Neural progenitor cell (in vitro differentiated cells): ENCODE measurements at regions not wholly inside any gene's neighbourhood (a gene's known extent, or its start where the extent isn't known, plus 50 kb on each side); places are given as distances from the start of the nearest gene placed in this dataset.
A peak's percentile ranks its signal among the peaks of the same experiment; 100 is the strongest.

Source experiments
- DNase-seq: peaks from one replicate; pipeline ENCODE4 v3.0.0-alpha.2; 2016; ENCODE audit warnings: low spot score
- H2AFZ ChIP-seq: fragments of 200-600 bp; sonication (generic); replicated peaks from 2 replicates; pipeline ENCODE4 v1.6.1; 2016; ENCODE audit warnings: antibody characterized with exemption
- H3F3A ChIP-seq: fragments of 200-600 bp; sonication (generic); 2 replicates; pipeline ENCODE4 v1.6.1; 2016; ENCODE audit warnings: antibody characterized with exemption, low read depth
- H3K27ac ChIP-seq: fragments of 200-600 bp; sonication (generic); 2 replicates; pipeline ENCODE4 v1.5.1; 2016; ENCODE audit warnings: mild to moderate bottlenecking
- H3K27me3 ChIP-seq: fragments of 200-600 bp; sonication (generic); 2 replicates; pipeline ENCODE4 v1.6.1; 2016; ENCODE audit warnings: mild to moderate bottlenecking, moderate library complexity
- H3K36me3 ChIP-seq: fragments of 200-600 bp; sonication (generic); 2 replicates; pipeline ENCODE4 v1.5.1; 2016
- H3K4me1 ChIP-seq: fragments of 200-600 bp; sonication (generic); 2 replicates; pipeline ENCODE4 v1.6.1; 2016; ENCODE audit warnings: mixed run types
- H3K4me2 ChIP-seq: fragments of 200-600 bp; sonication (generic); 2 replicates; pipeline ENCODE4 v1.6.1; 2016
- H3K4me3 ChIP-seq: fragments of 200-600 bp; sonication (generic); 2 replicates; pipeline ENCODE4 v1.5.1; 2016
- H3K79me2 ChIP-seq: fragments of 200-600 bp; sonication (generic); 2 replicates; pipeline ENCODE4 v1.6.1; 2016; ENCODE audit warnings: low read depth
- H3K9ac ChIP-seq: fragments of 200-600 bp; sonication (generic); 2 replicates; pipeline ENCODE4 v1.6.1; 2016
- H3K9me3 ChIP-seq: fragments of 200-600 bp; sonication (generic); 2 replicates; pipeline ENCODE4 v1.5.1; 2016; ENCODE audit warnings: low read depth
- H4K20me1 ChIP-seq: fragments of 200-600 bp; sonication (generic); 2 replicates; pipeline ENCODE4 v1.6.1; 2016; ENCODE audit warnings: low read depth
- H3K27ac Mint-ChIP-seq: 3 replicates; pipeline ENCODE4 v1.8.0; 2021; ENCODE audit warnings: mixed read lengths
- H3K27me3 Mint-ChIP-seq: 2 replicates; pipeline ENCODE4 v1.8.0; 2022; ENCODE audit warnings: low read depth, mild to moderate bottlenecking, inconsistent platforms, moderate library complexity, mixed read lengths; ENCODE audit not compliant: insufficient read depth
- H3K36me3 Mint-ChIP-seq: 3 replicates; pipeline ENCODE4 v1.8.0; 2021; ENCODE audit warnings: mixed read lengths
- H3K4me1 Mint-ChIP-seq: 3 replicates; pipeline ENCODE4 v1.8.0; 2021; ENCODE audit warnings: mixed read lengths
- H3K4me3 Mint-ChIP-seq: 3 replicates; pipeline ENCODE4 v1.8.0; 2021; ENCODE audit warnings: mild to moderate bottlenecking, moderate library complexity, mixed read lengths
- H3K9me3 Mint-ChIP-seq: 3 replicates; pipeline ENCODE4 v1.8.0; 2020; ENCODE audit warnings: mixed read lengths
- CTCF ChIP-seq: fragments of 200-600 bp; sonication (generic); IDR thresholded peaks from 2 replicates; pipeline ENCODE4 v1.5.1; 2017; ENCODE audit warnings: antibody characterized with exemption, mild to moderate bottlenecking
- EZH2 ChIP-seq: fragments of 200-600 bp; sonication (generic); IDR thresholded peaks from 2 replicates; pipeline ENCODE4 v1.6.1; 2017; ENCODE audit warnings: antibody characterized with exemption, mild to moderate bottlenecking, moderate library complexity
- EZH2phosphoT487 ChIP-seq: fragments of 200-600 bp; sonication (generic); IDR thresholded peaks from 2 replicates; pipeline ENCODE4 v1.6.1; 2017; ENCODE audit warnings: antibody characterized with exemption

GRCh38 chr3:176321099-176321498, 876.2 kb downstream of the TBL1XR1 start:
- Histone ChIP-seq H4K20me1 (no peaks in the 10 kb centered on the region), H3K79me2 (peaks cover 16% of the 10 kb centered on the region), H2AFZ (peak overlapping the region; percentile 46), H3K36me3 (no peaks in the 10 kb centered on the region), H3K4me1 (no peaks in the 10 kb centered on the region), H3K4me2 (no peak overlapping the region), H3K9ac (no peak overlapping the region), H3K27ac (no peak overlapping the region), H3K27me3 (peaks cover 20% of the 10 kb centered on the region), H3K9me3 (no peaks in the 10 kb centered on the region), H3K4me3 (no peak overlapping the region), H3F3A (no peaks in the 10 kb centered on the region)
- Mint-ChIP-seq H3K4me3 (no peak overlapping the region), H3K36me3 (no peaks in the 10 kb centered on the region), H3K9me3 (peaks cover 8% of the 10 kb centered on the region), H3K4me1 (no peaks in the 10 kb centered on the region), H3K27ac (no peak overlapping the region), H3K27me3 (peaks cover 1% of the 10 kb centered on the region)
- no peak for TF ChIP-seq EZH2phosphoT487
- TF ChIP-seq EZH2: no peak
- no peak for DNase-seq

GRCh38 chr3:176313426-176313825, 883.9 kb downstream of the TBL1XR1 start:
- Histone ChIP-seq H3K36me3 (no peaks in the 10 kb centered on the region), H3K4me1 (no peaks in the 10 kb centered on the region), H3K4me3 (no peak overlapping the region), H2AFZ (no peak overlapping the region), H3K27me3 (no peaks in the 10 kb centered on the region), H3K27ac (no peak overlapping the region), H3K4me2 (no peak overlapping the region), H4K20me1 (no peaks in the 10 kb centered on the region), H3F3A (no peaks in the 10 kb centered on the region), H3K9me3 (no peaks in the 10 kb centered on the region), H3K79me2 (no peaks in the 10 kb centered on the region), H3K9ac (no peak overlapping the region)
- Mint-ChIP-seq H3K27ac (no peak overlapping the region), H3K27me3 (no peaks in the 10 kb centered on the region), H3K36me3 (no peaks in the 10 kb centered on the region), H3K9me3 (no peaks in the 10 kb centered on the region), H3K4me3 (no peak overlapping the region), H3K4me1 (peaks cover 3% of the 10 kb centered on the region)
- DNase-seq: no peak
- TF ChIP-seq CTCF: no peak
- TF ChIP-seq EZH2phosphoT487: no peak
- TF ChIP-seq EZH2: no peak

- H3K4me3 Mint-ChIP-seq: no peak overlapping the region
- TF ChIP-seq EZH2phosphoT487: no peak
- TF ChIP-seq EZH2: no peak
- TF ChIP-seq CTCF: no peak
- H3K27ac Mint-ChIP-seq: no peak overlapping the region
- no peaks in the 10 kb centered on the region for H3K4me1 ChIP-seq
- H3K36me3 ChIP-seq: no peaks in the 10 kb centered on the region
- H3K36me3 Mint-ChIP-seq: no peaks in the 10 kb centered on the region
- no peaks in the 10 kb centered on the region for H3K27me3 ChIP-seq
- no peaks in the 10 kb centered on the region for H3K9me3 ChIP-seq
- no peak overlapping the region for H2AFZ ChIP-seq
- H3F3A ChIP-seq: no peaks in the 10 kb centered on the region
- H3K79me2 ChIP-seq: no peaks in the 10 kb centered on the region
- no peaks in the 10 kb centered on the region for H3K27me3 Mint-ChIP-seq
- H3K27ac ChIP-seq: no peak overlapping the region
- H3K4me3 ChIP-seq: no peak overlapping the region
- no peak overlapping the region for H3K4me2 ChIP-seq
- H3K4me1 Mint-ChIP-seq: peaks cover 3% of the 10 kb centered on the region
- no peak overlapping the region for H3K9ac ChIP-seq
- H4K20me1 ChIP-seq: no peaks in the 10 kb centered on the region
- H3K9me3 Mint-ChIP-seq: no peaks in the 10 kb centered on the region
- no peak for DNase-seq
Measured at GRCh38 chr3:176310641-176311040, 886.6 kb downstream of the TBL1XR1 start.

GRCh38 chr3:176302271-176302670, 895.0 kb downstream of the TBL1XR1 start:
- H3K36me3 ChIP-seq: no peaks in the 10 kb centered on the region
- no peaks in the 10 kb centered on the region for H3K9me3 ChIP-seq
- TF ChIP-seq EZH2phosphoT487: no peak
- no peak for TF ChIP-seq CTCF
- no peak for TF ChIP-seq EZH2
- Mint-ChIP-seq H3K36me3 (no peaks in the 10 kb centered on the region), H3K27me3 (no peaks in the 10 kb centered on the region), H3K4me1 (peaks cover 10% of the 10 kb centered on the region), H3K27ac (no peak overlapping the region), H3K4me3 (no peak overlapping the region), H3K9me3 (no peaks in the 10 kb centered on the region)
- no peaks in the 10 kb centered on the region for H3K79me2 ChIP-seq
- no peaks in the 10 kb centered on the region for H3F3A ChIP-seq
- DNase-seq: no peak
- H3K4me3 ChIP-seq: no peak overlapping the region
- no peaks in the 10 kb centered on the region for H4K20me1 ChIP-seq
- no peak overlapping the region for H3K27ac ChIP-seq
- H3K9ac ChIP-seq: no peak overlapping the region
- no peak overlapping the region for H3K4me2 ChIP-seq
- H2AFZ ChIP-seq: no peak overlapping the region
- H3K27me3 ChIP-seq: no peaks in the 10 kb centered on the region
- H3K4me1 ChIP-seq: no peaks in the 10 kb centered on the region
